ENCODE measurements at regions not wholly inside any gene's neighbourhood (a gene's known extent, or its start where the extent isn't known, plus 50 kb on each side); places are given as distances from the start of the nearest gene placed in this dataset.
A peak's percentile ranks its signal among the peaks of the same experiment; 100 is the strongest.
"Not testable (repeated sequence)": the region's sequence is repeated elsewhere in the genome, so short reads cannot be mapped to it uniquely, and the experiment has no call there.

GRCh38 chr10:61262486-61263261, 190.5 kb downstream of the TMEM26 start:
- no peak for DNase-seq

DNA sequence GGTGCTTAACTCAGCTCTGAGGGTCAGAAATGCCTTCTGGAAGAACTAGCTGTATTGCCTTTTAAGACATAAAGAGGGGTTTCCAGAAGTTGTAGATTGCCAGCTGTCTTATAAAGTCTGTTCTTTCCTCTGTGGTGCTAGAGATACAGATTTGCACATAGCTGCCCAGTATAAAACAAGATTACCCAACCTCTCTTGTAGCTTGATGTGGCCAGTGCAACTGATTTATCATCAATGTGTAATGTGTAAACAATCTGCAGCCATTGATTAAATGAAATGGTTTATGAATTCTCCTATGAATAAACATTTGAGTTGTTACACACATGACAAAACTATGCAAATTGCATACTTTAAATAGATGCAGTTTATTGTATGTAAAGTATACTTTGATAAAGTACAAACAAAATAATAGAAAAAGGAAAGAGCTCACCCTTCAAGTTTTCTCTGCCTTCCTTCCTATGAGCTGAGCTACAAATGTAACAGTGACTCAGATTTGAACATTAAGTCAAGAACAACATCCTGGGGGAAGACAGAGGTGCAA, 195.2 kb downstream of the TMEM26 start:
- no peak for DNase-seq

GRCh38 chr10:61257136-61257535, 196.0 kb downstream of the TMEM26 start:
- no peak for DNase-seq

- DNase-seq, result not testable (repeated sequence)
Observed at GRCh38 chr10:61252326-61252725, 200.9 kb downstream of the TMEM26 start.

DNA sequence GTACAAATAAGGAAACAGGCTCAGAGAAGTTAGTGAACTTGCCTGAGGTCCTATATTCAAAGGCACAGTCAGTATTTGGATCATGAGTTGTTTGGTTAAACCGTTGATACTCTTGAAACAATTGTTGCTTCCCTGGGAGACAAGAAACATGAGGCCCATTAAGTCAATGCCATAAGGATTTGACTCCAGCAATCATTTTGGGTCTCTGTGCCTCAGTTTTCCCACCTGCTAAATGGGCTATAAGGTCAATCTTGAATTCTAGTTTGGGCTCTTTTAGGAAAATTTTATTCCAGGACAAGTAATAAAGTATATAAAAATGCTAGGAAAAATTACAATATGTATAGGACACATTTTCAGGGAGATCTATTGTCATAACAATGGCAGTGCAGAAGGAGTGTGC, 202.1 kb downstream of the TMEM26 start:
- DNase-seq, result no peak

DNA sequence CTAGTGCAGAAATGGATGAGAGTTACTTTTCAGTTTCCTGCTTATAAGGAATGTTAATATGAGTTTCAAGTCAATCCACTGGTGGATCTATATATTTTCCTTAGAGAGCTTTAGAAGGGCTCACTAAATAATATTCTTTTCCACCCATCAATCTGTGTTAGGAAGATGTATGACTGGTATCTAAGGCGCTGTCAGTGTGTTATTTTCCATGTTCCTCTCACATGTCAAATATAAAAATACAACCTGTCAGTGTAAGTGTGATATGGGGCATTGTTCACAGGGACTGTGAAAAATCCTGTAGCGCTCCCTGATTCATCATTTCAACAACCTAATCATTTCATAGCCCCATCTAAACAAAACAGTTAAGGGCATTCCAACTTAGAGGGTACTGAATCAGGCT, 203.1 kb downstream of the TMEM26 start:
- DNase-seq, result no peak

DNA sequence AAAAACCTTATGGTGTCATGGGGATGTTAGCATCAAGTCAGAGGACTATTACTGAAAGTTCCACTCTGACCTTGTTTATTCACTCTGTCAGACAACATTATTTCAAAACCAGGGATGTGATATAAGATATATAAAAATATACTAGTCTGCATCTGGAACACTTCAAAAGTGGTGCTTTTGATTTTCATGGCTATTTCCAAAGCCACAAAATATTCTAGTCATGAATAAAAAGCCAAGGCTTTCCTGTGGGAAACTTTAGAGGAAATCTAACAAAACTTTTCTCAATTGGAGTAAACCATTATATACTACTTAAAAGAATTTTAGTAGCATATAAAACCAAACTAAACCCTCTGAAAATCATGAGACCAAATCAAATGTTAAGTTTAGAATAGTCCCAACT, 205.2 kb downstream of the TMEM26 start:
- no peak for DNase-seq

- no peak for DNase-seq
Observed at GRCh38 chr10:61244261-61244775, 208.9 kb downstream of the TMEM26 start.

GRCh38 chr10:61232780-61233179, 220.4 kb downstream of the TMEM26 start:
- no peak for DNase-seq

DNA sequence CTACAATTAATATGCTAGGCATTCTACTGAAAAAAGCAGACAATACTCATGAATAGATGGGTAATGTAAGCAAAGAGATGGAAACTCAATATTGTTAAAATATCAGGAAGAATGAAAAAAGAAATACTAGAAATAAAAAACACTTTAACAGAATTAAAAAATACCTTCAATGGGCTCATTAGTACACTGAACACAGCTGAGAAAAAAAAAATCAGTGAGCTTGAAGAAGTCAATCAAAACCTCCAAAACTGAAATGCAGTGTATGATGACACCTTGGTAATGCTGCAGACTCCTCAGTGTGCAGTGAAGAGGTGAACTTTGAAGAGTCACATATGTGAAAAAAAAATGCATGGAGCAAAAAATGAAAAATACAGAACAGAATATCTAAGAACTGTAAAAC, 227.2 kb downstream of the TMEM26 start:
- DNase-seq, result no peak

DNA sequence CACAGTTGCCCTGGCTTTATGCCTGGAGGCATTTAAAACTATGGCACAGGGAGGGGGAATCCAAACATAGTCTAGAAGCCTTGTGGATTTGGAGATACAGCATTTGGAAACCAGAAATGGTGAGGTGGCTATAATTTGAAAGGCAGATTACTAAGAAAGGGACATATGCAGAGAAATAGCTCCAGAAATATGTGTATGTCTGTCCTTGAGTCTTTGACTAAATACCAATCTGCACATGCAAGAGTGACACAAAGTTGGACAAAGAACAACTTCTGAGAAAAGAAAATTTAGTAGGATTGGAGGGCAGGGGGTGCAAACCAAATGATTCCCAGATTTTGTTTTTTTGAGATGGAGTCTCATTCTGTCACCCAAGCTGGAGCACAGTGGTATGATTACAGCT, 229.6 kb downstream of the TMEM26 start:
- peak; percentile 73 for DNase-seq

DNA sequence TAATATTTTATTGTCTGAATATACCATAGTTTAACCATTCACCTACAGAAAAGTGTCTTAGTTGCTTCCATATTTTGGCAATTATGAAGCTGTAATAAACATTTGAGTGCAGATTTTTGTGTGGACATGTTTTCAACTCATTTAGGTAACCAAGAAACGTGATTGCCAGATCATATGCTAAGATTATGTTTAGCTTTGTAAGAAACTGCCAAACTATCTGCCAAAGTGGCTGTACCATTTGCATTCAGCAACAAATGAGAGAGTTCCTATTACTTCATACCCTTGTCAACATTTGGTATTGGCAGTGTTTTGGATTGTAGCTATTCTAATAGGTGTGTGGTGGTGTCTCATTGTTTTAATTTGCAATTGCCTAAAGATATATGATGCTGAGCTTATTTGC, 233.5 kb downstream of the TMEM26 start:
- DNase-seq, result no peak

- no peak for DNase-seq
Observed at GRCh38 chr10:61217851-61218565, 235.2 kb downstream of the TMEM26 start.

DNA sequence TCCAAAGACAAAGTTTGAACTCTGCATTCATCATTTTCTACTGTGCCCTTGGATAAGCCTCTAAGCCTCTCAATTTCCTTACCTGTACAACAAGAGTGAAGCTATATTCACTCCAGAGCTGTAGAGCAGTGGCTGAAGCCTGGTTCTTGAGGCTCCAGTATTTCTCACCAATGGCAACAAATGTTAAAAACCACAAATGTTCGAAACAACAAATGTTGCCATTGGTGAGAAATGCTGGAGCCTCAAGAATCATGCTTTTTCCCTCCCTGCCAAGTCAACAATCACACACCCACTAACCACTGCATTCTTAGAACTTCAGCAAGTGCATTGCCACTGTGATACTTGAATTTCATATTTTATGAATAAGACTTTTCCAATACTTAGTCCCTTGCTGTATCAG, 237.9 kb downstream of the TMEM26 start:
- DNase-seq, result no peak

GRCh38 chr10:61211468-61211867, 241.7 kb downstream of the TMEM26 start:
- DNase-seq, result no peak

DNA sequence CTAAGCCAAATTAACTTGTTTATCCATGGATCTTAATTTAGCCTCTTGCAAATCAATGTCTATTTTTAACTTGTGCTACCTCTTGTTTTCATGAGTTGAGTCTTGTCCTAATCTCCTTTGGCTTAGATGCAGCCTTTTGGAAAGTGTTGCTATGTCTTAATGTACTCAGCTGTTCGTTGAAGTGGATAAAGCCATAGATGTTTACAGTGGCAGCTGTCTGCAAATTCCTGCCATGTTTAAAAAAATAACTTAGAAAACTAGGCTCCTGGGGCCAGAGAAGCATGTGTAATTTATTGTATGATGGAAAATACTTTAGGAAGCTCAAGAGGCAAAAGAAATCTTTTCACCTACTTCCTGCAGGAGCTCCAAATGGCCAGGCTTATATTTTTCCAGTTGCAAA, 253.1 kb upstream of the RHOBTB1 start:
- DNase-seq, result no peak

- peak; percentile 45 for DNase-seq
Observed at GRCh38 chr10:61195211-61195610, 251.2 kb upstream of the RHOBTB1 start.

DNA sequence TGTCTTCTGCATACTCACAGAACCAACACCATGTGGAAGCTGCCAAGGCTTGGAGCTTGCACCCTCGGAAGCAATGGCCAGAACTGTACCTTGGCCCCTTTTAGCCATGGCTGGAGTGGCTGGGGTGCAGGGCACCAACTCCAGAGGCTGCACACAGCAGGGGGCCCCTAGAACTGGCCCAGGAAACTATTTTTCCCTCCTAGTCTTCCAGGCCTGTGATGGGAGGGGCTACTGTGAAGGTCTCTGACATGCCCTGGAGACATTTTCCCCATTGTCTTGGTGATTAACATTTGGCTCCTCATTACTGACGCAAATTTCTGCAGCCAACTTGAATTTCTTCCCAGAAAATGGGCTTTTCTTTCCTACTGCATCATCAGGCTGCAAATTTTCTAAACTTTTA, 248.6 kb upstream of the RHOBTB1 start:
- DNase-seq, result not testable (repeated sequence)

DNA sequence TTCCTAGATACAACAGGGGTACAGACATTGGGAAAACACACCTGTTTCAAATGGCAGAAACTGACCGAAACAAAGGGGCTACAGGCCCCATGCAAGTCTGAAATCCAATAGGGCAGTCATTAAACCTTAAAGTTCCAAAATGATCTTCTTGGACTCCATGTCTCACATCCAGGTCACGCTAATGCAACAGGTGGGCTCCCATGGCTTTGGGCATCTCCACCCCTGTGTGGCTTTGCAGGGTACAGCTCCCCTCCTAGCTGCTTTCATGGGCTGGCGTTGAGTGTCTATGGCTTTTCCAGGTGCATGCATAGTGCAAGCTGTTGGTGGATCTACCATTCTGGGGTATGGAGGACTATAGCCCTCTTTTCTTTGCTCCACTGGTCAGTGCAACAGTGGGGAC, 248.1 kb upstream of the RHOBTB1 start:
- no peak for DNase-seq

- no peak for DNase-seq
Observed at GRCh38 chr10:61189912-61190311, 245.9 kb upstream of the RHOBTB1 start.

- DNase-seq, result no peak
Observed at GRCh38 chr10:61188691-61189090, 244.7 kb upstream of the RHOBTB1 start.

GRCh38 chr10:61188101-61188500, 244.1 kb upstream of the RHOBTB1 start:
- no peak for DNase-seq

DNA sequence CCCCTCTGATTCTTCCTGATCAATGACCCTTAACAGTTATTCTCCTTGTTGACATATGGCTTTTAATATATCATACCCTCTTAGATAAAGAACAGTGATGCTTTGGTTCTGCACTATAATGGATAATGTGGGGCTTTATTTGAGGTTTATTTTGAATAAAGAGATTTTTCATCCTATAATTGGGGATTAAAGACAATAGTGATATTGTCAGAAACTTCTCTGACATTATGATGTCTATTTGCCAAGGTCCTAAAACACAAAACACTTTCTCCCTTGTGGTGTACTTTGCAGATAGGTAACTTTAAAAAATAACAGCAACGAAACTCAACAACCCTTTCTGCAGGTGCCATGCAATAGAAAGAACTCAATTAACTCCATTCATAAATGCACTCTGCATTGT, 243.6 kb upstream of the RHOBTB1 start:
- no peak for DNase-seq

GRCh38 chr10:61186408-61186807, 242.4 kb upstream of the RHOBTB1 start:
- DNase-seq, result no peak
